OCI-LY3 (cell line): ENCODE measurements at regions not wholly inside any gene's neighbourhood (a gene's known extent, or its start where the extent isn't known, plus 50 kb on each side); places are given as distances from the start of the nearest gene placed in this dataset.

Experiments used
- EZH2phosphoT487 ChIP-seq: fragments of 200-600 bp; shearing (Covaris generic); IDR thresholded peaks from 2 replicates; pipeline ENCODE4 v1.6.1; 2018; ENCODE audit warnings: antibody characterized with exemption, mixed run types, low read depth
- TF ChIP-seq, protein P1 (sequence below): fragments of 200-600, 300-600 bp; sonication (generic); IDR thresholded peaks from 2 replicates; pipeline ENCODE4 v1.5.1; 2014; ENCODE audit warnings: antibody characterized with exemption, low read length, low read depth

DNA sequence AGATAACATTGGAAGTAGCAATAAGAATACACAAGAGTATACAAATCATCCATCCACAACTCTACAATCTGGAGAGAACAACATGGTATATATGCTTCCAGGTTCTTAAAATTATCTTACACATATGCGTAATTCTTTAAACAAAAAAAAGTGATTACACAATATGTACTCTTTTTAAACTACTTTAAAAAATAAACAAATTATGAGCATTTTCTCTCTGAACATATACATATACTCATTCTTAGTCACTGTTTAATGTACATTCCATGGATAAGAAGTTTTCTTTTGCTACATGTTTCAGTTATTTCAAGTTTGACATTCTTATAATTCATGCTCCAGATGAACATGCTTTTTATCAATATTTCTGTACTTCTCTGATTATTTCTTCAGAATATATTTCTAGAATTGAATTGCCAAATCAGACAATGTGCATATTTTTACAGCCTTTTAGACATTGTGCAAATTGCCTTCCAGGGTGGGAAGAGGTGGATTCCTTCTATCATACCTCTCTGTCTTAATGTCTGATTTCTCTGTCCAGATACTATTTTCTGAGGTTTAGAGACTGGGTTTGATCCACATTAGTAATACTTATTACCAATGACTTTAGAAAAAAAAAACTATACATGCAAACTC lies 551.6 kb downstream of the METTL15 start:
- TF ChIP-seq, protein P1, sequence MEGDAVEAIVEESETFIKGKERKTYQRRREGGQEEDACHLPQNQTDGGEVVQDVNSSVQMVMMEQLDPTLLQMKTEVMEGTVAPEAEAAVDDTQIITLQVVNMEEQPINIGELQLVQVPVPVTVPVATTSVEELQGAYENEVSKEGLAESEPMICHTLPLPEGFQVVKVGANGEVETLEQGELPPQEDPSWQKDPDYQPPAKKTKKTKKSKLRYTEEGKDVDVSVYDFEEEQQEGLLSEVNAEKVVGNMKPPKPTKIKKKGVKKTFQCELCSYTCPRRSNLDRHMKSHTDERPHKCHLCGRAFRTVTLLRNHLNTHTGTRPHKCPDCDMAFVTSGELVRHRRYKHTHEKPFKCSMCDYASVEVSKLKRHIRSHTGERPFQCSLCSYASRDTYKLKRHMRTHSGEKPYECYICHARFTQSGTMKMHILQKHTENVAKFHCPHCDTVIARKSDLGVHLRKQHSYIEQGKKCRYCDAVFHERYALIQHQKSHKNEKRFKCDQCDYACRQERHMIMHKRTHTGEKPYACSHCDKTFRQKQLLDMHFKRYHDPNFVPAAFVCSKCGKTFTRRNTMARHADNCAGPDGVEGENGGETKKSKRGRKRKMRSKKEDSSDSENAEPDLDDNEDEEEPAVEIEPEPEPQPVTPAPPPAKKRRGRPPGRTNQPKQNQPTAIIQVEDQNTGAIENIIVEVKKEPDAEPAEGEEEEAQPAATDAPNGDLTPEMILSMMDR, result no peak
- TF ChIP-seq EZH2phosphoT487, result no peak
